Ovary (tissue), 7 donors: ENCODE measurements at regions not wholly inside any gene's neighbourhood (a gene's known extent, or its start where the extent isn't known, plus 50 kb on each side); places are given as distances from the start of the nearest gene placed in this dataset.

Source experiments
- DNase-seq, 5 donors: peaks; one replicate each; pipeline ENCODE4 v3.0.0-alpha.2; 2019 to 2020
- H3K27ac ChIP-seq, 2 donors: fragments of 200-600 bp; one replicate each; pipeline versions ENCODE4 v1.5.1 to v1.8.0; 2019 to 2022
- H3K27me3 ChIP-seq: fragments of 200-600 bp; one replicate; pipeline ENCODE4 v1.8.0; 2022
- H3K36me3 ChIP-seq: fragments of 200-600 bp; sonication (generic); one replicate; pipeline ENCODE4 v1.5.1; 2019
- H3K4me1 ChIP-seq: one replicate; pipeline ENCODE4 v1.8.1; 2013; ENCODE audit warnings: mild to moderate bottlenecking, moderate library complexity; ENCODE audit not compliant: insufficient read depth
- H3K4me3 ChIP-seq: fragments of 200-600 bp; sonication (generic); one replicate; pipeline ENCODE4 v1.5.1; 2017
- H3K9me3 ChIP-seq, 2 donors: fragments of 200-600 bp in 1 of 2; sonication (generic) in 1 of 2; one replicate each; pipeline versions ENCODE4 v1.5.1 to v1.8.1; 2013 to 2019; ENCODE audit warnings: mild to moderate bottlenecking in 1 of 2, moderate library complexity in 1 of 2
- CTCF ChIP-seq, 3 donors: fragments of 450-650 bp in 2 of 3; fragments of 200-600 bp in 1 of 3; IDR thresholded peaks; one replicate each; pipeline versions ENCODE4 v1.5.1 to v1.8.0; 2016 to 2022; ENCODE audit warnings: antibody characterized with exemption in 3 of 3, mild to moderate bottlenecking in 1 of 3
- EP300 ChIP-seq: sonication (generic); formaldehyde crosslinking; IDR thresholded peaks from one replicate; pipeline ENCODE4 v1.6.1; 2017; ENCODE audit warnings: antibody characterized with exemption
- POLR2A ChIP-seq: fragments of 450-650 bp; IDR thresholded peaks from one replicate; pipeline ENCODE4 v1.6.1; 2017; ENCODE audit warnings: antibody characterized with exemption, mild to moderate bottlenecking, moderate library complexity
- WGBS, 3 donors: extraction: QIAGEN DNeasy Blood & Tissue Kit in 1 of 3; methylation state at CpG; one replicate each; pipeline versions ENCODE4 v1.1.5 to v1.1.7; 2013 to 2017; 5-methylcytosine and 5-hydroxymethylcytosine counted together
- intact Hi-C, 4 donors: fragments of 100-400 bp; cut with DNase I; formaldehyde crosslinking; loops; one replicate each; pipeline versions ENCODE4 v1.11.0 to v1.15.1; 2022 to 2023
- donor health status: DM: no; HTN: no; CAD: no; lungs with moderate emphysema.
- donor health status: DM: no; HTN: no; CAD: no.
- donor health status: Bipolar disorder and iron deficiency.
- donor health status: DM: no; HTN: no; CAD: no.
- donor health status: DM: yes; HTN: yes; CAD: no.

GRCh38 chr6:43860285-43860684 lies 90.3 kb downstream of the VEGFA start:
- no peak overlapping the region for H3K27ac ChIP-seq
- H3K36me3 ChIP-seq, result no peaks in the 10 kb centered on the region
- H3K4me3 ChIP-seq, result no peak overlapping the region
- H3K4me1 ChIP-seq, result no peaks in the 10 kb centered on the region
- H3K27me3 ChIP-seq, result no peaks in the 10 kb centered on the region
- no peak for TF ChIP-seq CTCF (IDR thresholded peaks at IDR 0.05)
- no peak for TF ChIP-seq POLR2A
- TF ChIP-seq EP300, result no peak
- WGBS, 3 donors, result 35 to 60% (median 36%) methylated on average over 7 of the region's 7 CpGs
- DNase-seq, result no peak
- intact Hi-C loops, result no loop called here
- H3K9me3 ChIP-seq, result no peaks in the 10 kb centered on the region

DNA sequence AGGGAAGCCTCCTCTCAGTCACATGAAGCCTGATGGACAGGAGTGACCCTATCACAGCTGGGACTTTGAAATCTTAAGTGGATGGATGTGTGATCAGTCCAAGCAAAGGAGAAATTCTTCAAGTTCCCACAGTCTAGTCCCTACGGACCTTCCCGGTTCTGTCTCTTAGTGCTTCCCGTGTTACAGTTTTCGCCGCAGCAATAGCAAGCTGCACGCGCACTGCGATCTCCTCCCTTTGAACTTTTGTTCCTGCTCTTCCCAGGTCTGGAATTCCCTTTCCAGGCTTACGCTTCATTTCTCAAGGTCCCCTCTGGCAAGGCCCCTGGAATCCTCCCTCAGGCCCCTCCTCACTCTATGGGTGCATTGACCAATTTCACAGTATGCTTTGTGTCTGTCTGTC lies 89.2 kb downstream of the VEGFA start:
- Histone ChIP-seq H3K4me1 (no peaks in the 10 kb centered on the region), H3K27ac (no peak overlapping the region), H3K27me3 (no peaks in the 10 kb centered on the region), H3K4me3 (no peak overlapping the region), H3K9me3 (no peaks in the 10 kb centered on the region), H3K36me3 (no peaks in the 10 kb centered on the region)
- WGBS, 3 donors, result 76 to 82% (median 79%) methylated on average over 9 of the region's 9 CpGs
- TF ChIP-seq CTCF (IDR thresholded peaks at IDR 0.05) (no peak), POLR2A (no peak), EP300 (no peak)
- DNase-seq, result no peak
- intact Hi-C loops, result no loop called here

DNA sequence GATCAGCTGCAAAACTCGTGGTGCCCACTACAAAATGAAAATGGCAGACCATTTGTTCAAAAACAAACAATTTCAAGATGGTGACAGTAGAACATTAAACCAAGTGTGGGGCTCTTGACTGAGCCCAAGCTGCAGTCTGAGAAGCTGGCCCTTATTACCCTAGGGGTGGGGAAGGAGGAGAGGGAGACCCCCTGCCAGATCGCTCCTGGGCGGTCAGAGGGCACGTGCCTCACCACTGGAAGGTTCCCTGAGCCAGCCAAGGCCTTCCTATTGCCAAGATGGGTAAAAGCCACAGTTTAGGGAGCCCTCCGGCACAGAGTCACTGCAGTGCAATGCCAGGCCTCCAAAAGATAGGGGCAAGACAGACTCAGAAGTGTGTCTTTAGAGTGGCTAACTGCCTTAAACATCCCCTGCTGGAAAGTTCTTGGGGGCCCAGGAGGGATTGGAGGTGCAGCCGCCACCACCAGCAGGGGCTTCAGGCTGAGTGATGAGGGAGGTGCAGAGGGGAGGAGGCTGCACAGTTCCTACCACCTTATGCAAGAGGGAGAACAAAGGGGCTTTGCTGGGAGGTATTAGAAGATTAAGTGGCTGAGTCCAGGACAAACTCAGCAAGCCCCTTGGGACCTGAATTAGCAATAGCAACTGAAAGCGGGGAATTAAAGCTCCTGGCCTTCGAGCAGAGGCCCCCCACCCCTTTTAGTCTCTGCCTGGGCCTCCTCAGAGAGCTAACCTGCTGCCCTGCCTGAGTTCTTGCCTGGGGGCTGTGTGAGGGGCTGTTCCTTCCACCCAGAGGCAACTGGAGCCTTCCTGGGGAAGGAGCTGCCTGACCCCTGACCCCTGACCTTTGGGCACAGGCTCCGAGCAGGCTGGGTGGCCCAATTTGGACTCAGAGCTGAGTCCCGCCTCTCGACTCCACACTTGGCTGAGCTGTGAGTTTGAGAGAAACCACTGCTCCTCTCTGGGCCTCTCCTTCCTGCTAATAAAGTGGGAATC lies 88.4 kb downstream of the VEGFA start:
- Histone ChIP-seq H3K27ac (no peak overlapping the region), H3K36me3 (no peaks in the 10 kb centered on the region), H3K4me1 (no peaks in the 10 kb centered on the region), H3K9me3 (no peaks in the 10 kb centered on the region), H3K4me3 (no peak overlapping the region), H3K27me3 (no peaks in the 10 kb centered on the region)
- no peak for DNase-seq
- 83 to 95% (median 90%) methylated on average over 11 of the region's 11 CpGs for WGBS, 3 donors
- intact Hi-C loops, result no loop called here
- no peak for TF ChIP-seq EP300

GRCh38 chr6:43856005-43856765 lies 86.2 kb downstream of the VEGFA start:
- 78 to 84% (median 83%) methylated on average over 5 to 6 of the region's 6 CpGs for WGBS, 3 donors
- Histone ChIP-seq H3K27ac (no peak overlapping the region), H3K9me3 (no peaks in the 10 kb centered on the region), H3K36me3 (no peaks in the 10 kb centered on the region), H3K4me1 (no peaks in the 10 kb centered on the region), H3K27me3 (no peaks in the 10 kb centered on the region), H3K4me3 (no peak overlapping the region)
- DNase-seq, result no peak
- intact Hi-C loops, result no loop called here
- TF ChIP-seq POLR2A (no peak), EP300 (no peak), CTCF (IDR thresholded peaks at IDR 0.05) (no peak)

GRCh38 chr6:43855247-43855646 lies 85.2 kb downstream of the VEGFA start:
- H3K9me3 ChIP-seq, result no peaks in the 10 kb centered on the region
- intact Hi-C loops, result no loop called here
- no peaks in the 10 kb centered on the region for H3K27me3 ChIP-seq
- no peak for DNase-seq
- 87 to 94% (median 91%) methylated on average over 6 of the region's 6 CpGs for WGBS, 3 donors
- H3K27ac ChIP-seq, result no peak overlapping the region
- H3K4me3 ChIP-seq, result no peak overlapping the region
- H3K36me3 ChIP-seq, result no peaks in the 10 kb centered on the region
- TF ChIP-seq CTCF (IDR thresholded peaks at IDR 0.05), result no peak
- TF ChIP-seq POLR2A, result no peak
- no peak for TF ChIP-seq EP300
- no peaks in the 10 kb centered on the region for H3K4me1 ChIP-seq
